Body of pancreas (tissue), 4 donors: ENCODE measurements at regions not wholly inside any gene's neighbourhood (a gene's known extent, or its start where the extent isn't known, plus 50 kb on each side); places are given as distances from the start of the nearest gene placed in this dataset.

Source experiments
- CTCF ChIP-seq, 7 experiments: fragments of 450-650 bp in 4 of 7; fragments of 200-600 bp in 3 of 7; sonication (generic) in 3 of 7; IDR thresholded peaks; one replicate each; pipeline ENCODE4 v1.5.1; 2016 to 2019; ENCODE audit warnings: antibody characterized with exemption in 7 of 7
- POLR2A ChIP-seq, 3 donors: fragments of 450-650 bp; IDR thresholded peaks; one replicate each; pipeline ENCODE4 v1.6.1; 2016; ENCODE audit warnings: antibody characterized with exemption in 3 of 3, mild to moderate bottlenecking in 2 of 3

DNA sequence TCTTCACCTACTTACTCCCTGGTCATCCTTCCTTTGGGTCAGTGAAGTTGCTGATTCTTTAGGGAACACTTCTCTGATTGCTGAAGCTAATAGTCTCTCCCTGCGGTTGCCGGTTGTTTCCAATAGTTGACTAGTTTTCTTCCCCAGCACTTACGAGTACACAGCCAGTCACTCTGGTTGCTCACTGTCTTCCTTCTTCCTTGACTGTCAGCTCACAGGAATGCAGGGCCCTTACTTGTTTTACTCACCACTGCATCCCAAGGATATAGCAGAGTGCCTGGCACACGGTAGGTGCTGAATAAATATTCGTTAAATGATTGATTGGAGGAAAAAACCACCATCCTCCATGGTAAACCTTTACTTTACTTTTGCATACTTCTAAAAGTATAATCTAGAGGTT lies 345.0 kb downstream of the QKI start:
- no peak for TF ChIP-seq CTCF (IDR thresholded peaks at IDR 0.05)
- no peak for TF ChIP-seq POLR2A (IDR thresholded peaks at IDR 0.05)
